ENCODE measurements at regions not wholly inside any gene's neighbourhood (a gene's known extent, or its start where the extent isn't known, plus 50 kb on each side); places are given as distances from the start of the nearest gene placed in this dataset.

GRCh38 chr10:52615331-52615730, 157.3 kb downstream of the MBL2 start:
- intact Hi-C loops (cut with DNase I): loop anchor here (5.0 kb wide), 1 partner anchor 258 kb away; no protein-coding TSS in a partner anchor
- no peak for DNase-seq (ENCODE audit: extremely low spot score in 2 of 2)
- H3K27me3 ChIP-seq: no peaks in the 10 kb centered on the region
- no peaks in the 10 kb centered on the region for H3K36me3 ChIP-seq
- H3K27ac ChIP-seq: no peak overlapping the region
- TF ChIP-seq POLR2AphosphoS5 (IDR thresholded peaks at IDR 0.05; ENCODE audit: insufficient read depth in 1 of 2, low read depth in 1 of 2): no peak
- no peak for TF ChIP-seq POLR2A (IDR thresholded peaks at IDR 0.05)
- TF ChIP-seq CTCF (IDR thresholded peaks at IDR 0.05): no peak
- H3K9me3 ChIP-seq: no peaks in the 10 kb centered on the region
- no peaks in the 10 kb centered on the region for H3K4me1 ChIP-seq
- H3K4me3 ChIP-seq: no peak overlapping the region

GRCh38 chr10:52615756-52616394, 156.7 kb downstream of the MBL2 start:
- Histone ChIP-seq H3K27me3 (no peaks in the 10 kb centered on the region), H3K36me3 (no peaks in the 10 kb centered on the region), H3K4me3 (no peak overlapping the region), H3K27ac (no peak overlapping the region), H3K9me3 (no peaks in the 10 kb centered on the region), H3K4me1 (no peaks in the 10 kb centered on the region)
- DNase-seq (ENCODE audit: extremely low spot score in 2 of 2): no peak
- intact Hi-C loops (cut with DNase I): loop anchor here (5.0 kb wide), 1 partner anchor 259 kb away; no protein-coding TSS in a partner anchor
- TF ChIP-seq POLR2A (IDR thresholded peaks at IDR 0.05) (no peak), CTCF (IDR thresholded peaks at IDR 0.05) (no peak), POLR2AphosphoS5 (IDR thresholded peaks at IDR 0.05; ENCODE audit: insufficient read depth in 1 of 2, low read depth in 1 of 2) (no peak)

GRCh38 chr10:52616395-52616764, 156.2 kb downstream of the MBL2 start:
- H3K36me3 ChIP-seq: no peaks in the 10 kb centered on the region
- H3K27ac ChIP-seq: no peak overlapping the region
- DNase-seq (ENCODE audit: extremely low spot score in 2 of 2): no peak
- no peaks in the 10 kb centered on the region for H3K27me3 ChIP-seq
- TF ChIP-seq CTCF (IDR thresholded peaks at IDR 0.05) (no peak), POLR2AphosphoS5 (IDR thresholded peaks at IDR 0.05; ENCODE audit: insufficient read depth in 1 of 2, low read depth in 1 of 2) (no peak), POLR2A (IDR thresholded peaks at IDR 0.05) (no peak)
- intact Hi-C loops (cut with DNase I): loop anchor here (5.0 kb wide), 1 partner anchor 259 kb away; no protein-coding TSS in a partner anchor
- no peaks in the 10 kb centered on the region for H3K9me3 ChIP-seq
- H3K4me3 ChIP-seq: no peak overlapping the region
- no peaks in the 10 kb centered on the region for H3K4me1 ChIP-seq

- Histone ChIP-seq H3K4me1 (no peaks in the 10 kb centered on the region), H3K9me3 (no peaks in the 10 kb centered on the region), H3K36me3 (no peaks in the 10 kb centered on the region), H3K4me3 (no peak overlapping the region), H3K27ac (no peak overlapping the region), H3K27me3 (no peaks in the 10 kb centered on the region)
- TF ChIP-seq POLR2AphosphoS5 (IDR thresholded peaks at IDR 0.05; ENCODE audit: insufficient read depth in 1 of 2, low read depth in 1 of 2) (no peak), POLR2A (IDR thresholded peaks at IDR 0.05) (no peak), CTCF (IDR thresholded peaks at IDR 0.05) (no peak)
- intact Hi-C loops (cut with DNase I): loop anchor here (5.0 kb wide), 1 partner anchor 260 kb away; no protein-coding TSS in a partner anchor
- no peak for DNase-seq (ENCODE audit: extremely low spot score in 2 of 2)
These were observed 155.2 kb downstream of the MBL2 start for GRCh38 chr10:52617346-52617745.

- intact Hi-C loops (cut with DNase I): loop anchor here (5.0 kb wide), 1 partner anchor 262 kb away; no protein-coding TSS in a partner anchor
- DNase-seq (ENCODE audit: extremely low spot score in 2 of 2): no peak
- Histone ChIP-seq H3K27me3 (no peaks in the 10 kb centered on the region), H3K9me3 (no peaks in the 10 kb centered on the region), H3K4me3 (no peak overlapping the region), H3K36me3 (no peaks in the 10 kb centered on the region), H3K4me1 (no peaks in the 10 kb centered on the region), H3K27ac (no peak overlapping the region)
- TF ChIP-seq POLR2A (IDR thresholded peaks at IDR 0.05): no peak
- no peak for TF ChIP-seq CTCF (IDR thresholded peaks at IDR 0.05)
- TF ChIP-seq POLR2AphosphoS5 (IDR thresholded peaks at IDR 0.05; ENCODE audit: insufficient read depth in 1 of 2, low read depth in 1 of 2): no peak
These were observed 153.5 kb downstream of the MBL2 start for GRCh38 chr10:52619052-52619451.

Data from vagina (tissue), 2 donors.